ENCODE measurements at regions not wholly inside any gene's neighbourhood (a gene's known extent, or its start where the extent isn't known, plus 50 kb on each side); places are given as distances from the start of the nearest gene placed in this dataset.

DNA sequence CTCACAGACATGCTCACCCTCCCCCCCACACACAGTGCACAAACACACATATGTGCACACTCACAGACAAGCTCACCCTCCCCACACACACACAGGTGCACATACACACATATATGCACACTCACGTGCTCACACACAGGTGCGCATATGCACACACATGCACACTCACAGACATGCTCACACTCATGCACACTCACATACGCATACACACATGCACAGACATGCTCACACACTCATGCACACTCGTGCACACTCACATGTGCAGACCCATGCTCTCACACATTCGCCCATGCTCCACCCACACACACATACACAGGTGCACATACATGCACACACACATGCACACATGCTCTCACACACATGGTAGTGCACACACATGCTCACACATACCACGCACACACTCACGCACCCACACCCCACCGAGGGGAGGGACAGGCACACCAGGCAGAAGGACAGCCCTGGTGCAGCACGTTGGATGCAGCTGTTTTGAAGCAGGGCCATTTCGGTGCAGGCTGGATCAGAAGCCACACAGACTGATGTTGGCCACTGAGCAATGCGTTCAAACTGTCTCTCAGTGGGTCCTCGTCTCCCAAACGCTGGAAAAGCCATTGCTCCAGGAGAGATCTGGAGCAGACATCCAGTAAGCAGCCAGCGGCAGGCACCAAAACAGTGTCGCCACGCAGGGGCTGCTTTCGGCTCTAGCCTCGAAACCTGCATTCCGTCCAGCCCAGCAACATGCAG is 86.2 kb upstream of the ZNF469 start:
- no peak for DNase-seq (ENCODE audit: low read depth in 4 of 4, low spot score in 2 of 4)

DNA sequence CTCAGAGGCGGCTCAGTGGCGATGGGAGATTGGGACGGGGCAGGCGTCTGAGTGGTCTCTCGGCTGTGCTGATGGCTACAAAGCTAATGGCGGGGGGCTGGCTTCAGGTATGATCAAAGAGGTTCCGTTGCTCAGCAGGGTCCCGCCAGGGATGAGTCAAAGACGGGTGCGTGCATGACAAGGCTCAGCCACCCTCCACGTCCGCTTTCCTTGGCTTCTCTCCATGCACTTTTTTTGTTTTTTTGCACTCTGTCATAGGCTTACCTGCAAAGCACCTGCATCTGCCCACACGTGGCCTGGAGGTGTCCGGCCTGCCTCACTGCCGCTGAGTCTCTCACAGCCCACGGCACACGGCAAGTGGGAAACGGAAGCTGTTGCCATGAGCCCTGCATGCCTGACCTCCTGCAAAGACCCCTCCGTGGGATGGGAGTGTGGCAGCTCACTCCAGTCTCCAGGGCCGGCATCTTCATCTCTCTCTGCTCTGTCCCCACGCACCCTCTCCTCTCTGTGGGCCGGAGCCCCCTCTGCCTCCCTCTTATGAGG is 85.5 kb upstream of the ZNF469 start:
- DNase-seq (ENCODE audit: low read depth in 4 of 4, low spot score in 2 of 4): no peak

DNA sequence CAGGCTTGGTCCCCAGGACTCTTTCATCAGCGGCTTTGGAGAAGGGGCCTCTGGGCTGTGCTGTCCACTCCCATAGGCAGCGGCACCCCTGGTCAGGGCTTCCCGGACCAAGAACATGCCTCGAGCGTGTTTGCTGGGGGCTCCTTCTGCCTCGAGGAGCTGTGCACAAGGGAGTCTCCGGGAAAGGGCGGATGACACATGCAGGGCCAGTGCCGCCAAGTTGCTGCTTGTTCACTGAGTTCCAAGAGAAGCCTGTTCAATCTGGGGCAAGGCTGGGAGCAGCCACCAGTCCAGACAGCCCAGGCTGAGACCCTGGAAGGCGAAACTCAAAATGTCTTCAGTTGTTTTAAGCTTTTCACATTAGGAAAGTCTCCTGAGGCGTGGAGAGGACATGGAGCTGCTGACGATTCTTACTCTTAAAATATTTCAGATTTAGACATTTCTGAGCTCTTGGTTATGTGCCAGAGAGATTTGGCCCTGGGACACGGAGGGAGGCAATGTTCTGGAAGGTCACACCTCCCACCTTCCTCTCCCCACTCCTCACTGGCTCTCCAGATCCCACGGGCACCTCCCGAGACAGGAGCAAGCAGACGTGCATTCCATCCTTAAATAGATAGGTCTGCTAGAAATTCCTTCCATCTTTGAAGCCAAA is 84.5 kb upstream of the ZNF469 start:
- no peak for DNase-seq (ENCODE audit: low read depth in 4 of 4, low spot score in 2 of 4)

DNA sequence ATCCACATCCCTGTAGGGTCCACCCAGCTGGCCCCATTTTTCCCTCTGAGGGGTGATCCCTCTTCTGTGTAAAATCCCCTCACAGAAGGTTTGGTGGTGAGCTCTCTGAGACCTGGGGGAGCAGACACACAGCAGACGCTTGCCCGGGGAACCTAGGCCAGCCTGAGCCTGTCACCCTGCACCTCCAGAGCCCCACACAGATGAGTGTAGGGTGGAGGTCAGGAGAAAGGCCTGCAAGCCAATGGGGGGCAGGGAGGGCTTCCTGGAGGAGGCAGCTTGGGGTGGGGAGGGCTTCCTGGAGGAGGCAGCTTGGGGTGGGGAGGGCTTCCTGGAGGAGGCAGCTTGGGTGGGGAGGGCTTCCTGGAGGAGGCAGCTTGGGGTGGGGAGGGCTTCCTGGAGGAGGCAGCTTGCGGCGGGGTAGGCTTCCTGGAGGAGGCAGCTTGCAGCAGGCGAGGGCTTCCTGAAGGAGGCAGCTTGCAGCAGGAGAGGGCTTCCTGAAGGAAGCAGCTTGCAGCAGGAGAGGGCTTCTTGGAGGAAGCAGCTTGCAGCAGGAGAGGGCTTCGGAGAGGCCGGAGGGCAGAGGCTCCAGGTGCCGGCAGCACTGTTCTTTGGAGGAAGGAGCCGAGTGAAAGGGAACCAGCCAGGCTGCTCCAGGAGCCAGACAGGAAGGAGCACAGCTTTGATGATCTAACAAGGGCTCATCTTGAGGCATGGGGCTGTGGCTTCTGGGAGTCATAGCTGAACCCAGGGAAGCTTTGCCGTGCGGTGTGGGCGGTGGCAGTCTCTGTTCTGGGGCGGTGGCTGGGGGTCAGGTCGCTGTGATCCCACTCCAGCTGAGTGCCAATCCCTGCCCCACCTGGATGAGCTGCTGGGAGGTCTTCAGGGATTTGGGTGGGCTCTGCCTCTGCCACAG is 83.7 kb upstream of the ZNF469 start:
- DNase-seq (ENCODE audit: low read depth in 4 of 4, low spot score in 2 of 4): no peak

DNA sequence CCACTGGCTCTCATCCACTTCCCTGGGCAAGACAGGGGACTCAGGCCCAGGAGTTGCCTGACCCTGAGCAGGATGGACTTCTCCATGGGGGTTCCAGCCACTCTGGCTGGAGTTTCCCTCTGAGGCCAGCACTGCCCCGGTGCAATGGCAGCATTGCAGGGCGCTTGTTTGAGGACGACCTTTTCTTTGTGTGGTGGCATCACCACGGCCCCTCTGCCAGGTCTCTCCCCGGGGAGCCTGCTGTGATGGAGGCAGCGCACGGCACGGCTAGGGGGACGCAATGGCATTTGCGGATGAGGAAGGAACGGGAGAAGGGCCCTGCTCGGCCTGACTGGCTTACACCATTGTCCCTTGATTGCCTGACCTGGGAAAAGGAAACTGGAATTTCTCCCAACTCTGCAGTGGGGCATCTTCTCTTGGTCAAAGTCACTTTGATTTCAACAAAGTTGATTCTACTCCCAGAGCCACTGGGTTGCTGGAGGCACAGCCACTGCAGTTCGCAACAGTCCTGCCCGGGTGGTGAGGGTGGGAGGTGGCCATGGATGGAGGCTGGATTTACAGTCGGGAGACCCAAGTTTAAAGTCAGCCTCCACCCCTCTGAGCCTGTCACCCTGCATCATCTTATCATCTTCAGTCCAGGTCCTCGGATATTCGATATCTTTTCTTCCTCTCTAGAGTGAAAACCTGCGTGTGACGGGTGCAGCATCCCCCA is 82.9 kb upstream of the ZNF469 start:
- no peak for DNase-seq (ENCODE audit: low read depth in 4 of 4, low spot score in 2 of 4)

DNA sequence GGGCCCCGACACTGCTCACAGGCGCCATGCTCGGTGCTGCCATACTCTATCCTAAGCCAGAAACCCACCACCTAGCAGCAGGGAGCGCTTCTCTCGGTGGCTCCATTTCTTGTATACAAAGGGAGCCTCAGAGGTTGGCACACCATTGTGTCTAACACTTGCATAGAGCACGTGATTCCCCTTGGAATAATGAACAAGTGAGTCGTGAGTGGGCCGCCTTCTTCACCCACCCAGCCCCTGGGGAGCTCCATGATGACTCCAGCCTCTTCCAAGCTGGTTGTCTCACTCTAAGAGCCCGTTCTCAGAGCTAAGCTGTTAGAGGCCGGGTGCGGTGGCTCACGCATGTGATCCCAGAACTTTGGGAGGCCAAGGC is 82.3 kb upstream of the ZNF469 start:
- DNase-seq (ENCODE audit: low read depth in 4 of 4, low spot score in 2 of 4): no peak

DNA sequence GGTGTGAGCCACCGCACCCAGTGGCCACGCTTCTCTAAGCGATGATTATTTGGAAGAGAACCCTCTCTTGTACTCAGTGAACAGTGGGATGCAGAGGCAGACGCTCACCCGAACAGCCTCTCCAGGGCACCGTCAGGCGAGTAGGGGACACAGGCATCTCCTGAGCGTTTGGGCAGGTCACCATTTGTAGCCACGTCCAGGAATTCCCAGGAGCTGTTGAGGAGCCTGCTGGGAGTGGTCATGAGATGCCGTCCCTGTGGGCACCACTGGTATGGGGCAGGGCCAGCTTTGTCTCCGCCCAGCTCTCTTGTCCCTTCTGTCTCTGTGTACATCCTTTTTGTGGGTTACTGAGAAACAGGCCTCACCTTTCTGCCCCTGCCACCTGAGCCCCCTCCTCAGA is 81.3 kb upstream of the ZNF469 start:
- DNase-seq (ENCODE audit: low read depth in 4 of 4, low spot score in 2 of 4): no peak

DNA sequence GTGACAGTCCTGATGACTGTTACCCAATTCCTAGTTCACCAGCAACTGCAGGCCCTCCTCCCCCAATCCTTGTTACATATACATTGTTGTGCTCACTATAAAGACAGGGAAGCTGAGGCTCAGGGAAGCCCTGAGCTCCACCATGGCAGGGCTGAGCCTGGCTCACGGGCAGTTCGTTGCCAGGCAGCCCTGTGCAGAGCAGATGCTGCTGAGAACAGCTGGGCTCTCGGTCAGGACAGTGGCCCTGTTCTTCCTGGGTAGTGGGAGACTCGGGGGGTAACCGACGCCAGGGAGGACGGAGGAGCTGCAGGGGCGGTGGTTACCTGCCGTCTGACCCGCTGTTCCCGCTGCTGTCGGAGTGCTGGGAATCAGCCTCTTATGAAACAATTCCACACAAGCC is 80.9 kb upstream of the ZNF469 start:
- no peak for DNase-seq (ENCODE audit: low read depth in 4 of 4, low spot score in 2 of 4)

DNA sequence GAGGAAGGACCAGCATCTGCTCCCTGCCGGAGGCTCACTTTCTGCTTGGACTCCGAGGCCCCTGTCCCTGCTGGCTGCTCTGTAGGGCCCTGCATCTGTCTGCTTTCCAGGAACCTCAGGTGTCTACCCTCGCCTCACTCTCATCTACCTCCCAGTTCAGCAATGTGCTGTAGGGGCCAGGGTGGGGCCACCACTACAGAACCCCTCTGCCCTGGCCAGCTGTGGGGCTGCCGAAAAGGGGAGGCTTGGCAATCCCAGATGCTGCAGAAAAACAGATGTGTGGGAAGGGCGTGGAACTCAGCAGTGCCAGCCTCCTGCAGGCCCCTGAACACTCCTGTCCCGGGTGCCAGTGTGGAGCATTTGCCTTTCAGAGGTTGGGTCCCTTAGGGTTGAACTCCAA is 80.1 kb upstream of the ZNF469 start:
- no peak for DNase-seq (ENCODE audit: low read depth in 4 of 4, low spot score in 2 of 4)

DNA sequence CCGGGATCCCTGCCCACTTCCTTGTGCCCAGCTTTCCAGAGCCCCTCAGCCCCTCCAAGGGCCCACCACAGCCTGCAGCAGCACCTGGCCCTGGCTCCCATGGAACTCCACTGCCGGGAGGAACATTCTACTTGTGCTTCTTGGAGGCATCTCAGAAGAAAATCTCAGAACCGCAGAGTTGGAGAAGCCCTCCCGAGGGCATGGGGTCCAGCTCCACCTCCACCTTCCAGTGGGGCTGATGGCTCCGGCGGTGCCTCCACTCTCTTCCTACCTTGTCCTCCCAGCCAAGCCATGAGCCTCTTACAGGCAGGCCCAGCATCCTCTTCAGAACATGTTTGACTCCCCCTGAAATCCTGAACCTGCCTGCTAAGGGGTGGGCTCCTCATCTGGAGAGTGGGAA is 79.4 kb upstream of the ZNF469 start:
- no peak for DNase-seq (ENCODE audit: low read depth in 4 of 4, low spot score in 2 of 4)

DNA sequence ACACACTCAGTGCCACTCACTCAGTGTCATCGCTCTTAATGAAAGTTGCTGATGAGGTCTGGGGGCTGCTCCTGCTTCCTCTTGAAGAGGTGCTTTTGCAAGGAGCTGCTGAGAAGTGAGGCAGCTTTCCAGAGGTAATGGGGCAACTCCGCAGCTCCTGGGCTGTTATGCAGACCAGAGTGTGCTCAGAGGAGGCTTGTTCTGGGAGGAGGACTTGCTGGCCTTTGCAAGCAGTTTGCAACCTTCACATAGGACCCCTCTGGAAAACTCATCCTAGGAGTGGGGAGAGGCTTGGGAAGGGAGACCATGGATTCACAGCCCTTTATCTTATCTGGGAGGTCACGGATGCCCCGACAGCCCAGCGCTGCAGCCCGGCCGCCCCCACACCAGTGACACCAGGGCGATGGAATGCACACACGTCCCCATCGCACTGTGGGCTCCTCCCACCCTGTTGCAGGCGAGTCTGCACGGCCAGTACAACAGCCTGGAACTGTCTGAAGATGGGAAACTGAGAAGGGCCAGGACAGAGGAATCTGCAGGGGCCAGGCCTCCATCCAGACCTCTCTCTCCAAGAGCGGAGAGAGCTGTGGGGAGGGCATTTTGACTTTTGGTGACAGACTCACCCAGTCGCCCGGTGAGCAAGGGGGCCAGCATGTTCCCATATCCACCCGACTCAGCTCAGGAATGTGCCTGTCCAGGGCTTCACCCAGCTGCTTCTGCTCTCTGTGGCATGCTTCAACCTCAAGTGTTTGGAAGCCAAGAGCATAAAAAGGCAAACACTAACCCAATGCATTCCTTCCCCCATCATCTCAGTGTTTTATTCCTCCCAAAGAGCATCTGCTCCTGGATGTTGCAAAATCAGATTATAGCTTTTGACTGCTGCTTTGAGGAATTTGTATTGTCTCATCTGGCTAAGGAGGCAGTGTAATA is 78.6 kb upstream of the ZNF469 start:
- peak in 1 of 4 donors; percentile 26 for DNase-seq (ENCODE audit: low read depth in 4 of 4, low spot score in 2 of 4)

DNA sequence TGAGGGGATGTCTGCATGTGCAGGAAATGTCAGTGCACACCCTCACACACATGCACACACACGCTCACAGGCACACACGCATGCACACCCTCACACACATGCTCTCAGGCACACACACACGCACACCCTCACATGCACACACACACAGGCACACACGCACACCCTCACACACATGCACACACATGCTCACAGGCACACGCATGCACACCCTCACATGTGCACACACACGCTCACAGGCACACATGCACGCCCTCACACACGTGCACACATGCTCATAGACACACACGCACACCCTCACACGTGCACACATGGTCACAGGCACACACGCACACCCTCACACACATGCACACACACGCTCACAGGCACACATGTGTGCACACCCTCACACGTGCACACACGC is 77.6 kb upstream of the ZNF469 start:
- no peak for DNase-seq (ENCODE audit: low read depth in 4 of 4, low spot score in 2 of 4)

DNA sequence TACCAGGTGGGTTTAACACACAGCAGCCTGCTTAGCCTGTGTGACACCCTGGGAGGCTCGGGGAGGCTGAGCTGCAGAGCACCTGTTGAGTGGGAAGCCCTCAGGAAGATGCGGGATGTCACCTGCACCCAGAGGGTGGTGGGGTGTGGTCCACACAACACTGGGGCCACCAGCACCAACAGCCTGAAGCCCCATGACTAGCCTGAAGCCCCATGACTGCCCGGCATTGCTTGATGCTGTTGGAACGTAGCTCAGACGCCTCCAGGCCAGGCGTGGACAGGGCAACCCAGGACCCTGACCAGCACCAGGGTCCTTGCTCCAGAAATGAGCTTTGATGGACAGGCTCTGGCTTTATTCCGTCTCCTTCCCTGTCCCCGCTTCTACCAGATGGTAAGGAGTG is 76.3 kb upstream of the ZNF469 start:
- no peak for DNase-seq (ENCODE audit: low read depth in 4 of 4, low spot score in 2 of 4)

DNA sequence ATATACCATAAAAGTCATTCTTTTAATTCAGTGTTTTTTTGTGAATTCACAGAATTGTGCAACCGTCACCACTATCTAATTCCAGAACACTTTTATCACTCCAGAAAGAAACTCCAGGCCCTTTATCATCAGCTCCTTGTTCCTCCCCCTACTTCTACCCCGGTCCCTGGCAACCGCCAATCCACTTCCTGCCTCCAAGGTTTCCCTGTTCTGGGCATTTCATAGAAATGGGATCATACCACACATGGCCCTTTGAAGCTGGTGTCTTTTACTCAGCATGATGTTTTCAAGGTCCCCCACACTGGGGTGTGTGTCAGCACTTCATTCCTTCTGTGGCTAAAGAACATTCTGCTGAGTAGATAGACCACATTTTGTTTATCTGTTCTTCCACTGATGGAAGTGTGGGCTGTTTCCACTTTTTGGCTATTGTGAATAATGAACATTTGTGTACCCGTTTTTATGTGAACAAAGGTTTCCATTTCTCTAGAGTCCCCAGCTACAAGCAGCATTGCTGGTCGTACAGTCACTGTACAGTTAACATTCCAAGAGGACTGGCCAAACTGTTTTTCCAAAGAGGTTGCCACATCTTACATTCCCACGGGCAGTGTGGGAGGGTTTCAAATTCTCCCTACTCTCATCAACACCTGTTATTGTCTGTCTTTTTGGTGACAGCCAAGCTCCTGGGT is 75.8 kb upstream of the ZNF469 start:
- no peak for DNase-seq (ENCODE audit: low read depth in 4 of 4, low spot score in 2 of 4)

DNA sequence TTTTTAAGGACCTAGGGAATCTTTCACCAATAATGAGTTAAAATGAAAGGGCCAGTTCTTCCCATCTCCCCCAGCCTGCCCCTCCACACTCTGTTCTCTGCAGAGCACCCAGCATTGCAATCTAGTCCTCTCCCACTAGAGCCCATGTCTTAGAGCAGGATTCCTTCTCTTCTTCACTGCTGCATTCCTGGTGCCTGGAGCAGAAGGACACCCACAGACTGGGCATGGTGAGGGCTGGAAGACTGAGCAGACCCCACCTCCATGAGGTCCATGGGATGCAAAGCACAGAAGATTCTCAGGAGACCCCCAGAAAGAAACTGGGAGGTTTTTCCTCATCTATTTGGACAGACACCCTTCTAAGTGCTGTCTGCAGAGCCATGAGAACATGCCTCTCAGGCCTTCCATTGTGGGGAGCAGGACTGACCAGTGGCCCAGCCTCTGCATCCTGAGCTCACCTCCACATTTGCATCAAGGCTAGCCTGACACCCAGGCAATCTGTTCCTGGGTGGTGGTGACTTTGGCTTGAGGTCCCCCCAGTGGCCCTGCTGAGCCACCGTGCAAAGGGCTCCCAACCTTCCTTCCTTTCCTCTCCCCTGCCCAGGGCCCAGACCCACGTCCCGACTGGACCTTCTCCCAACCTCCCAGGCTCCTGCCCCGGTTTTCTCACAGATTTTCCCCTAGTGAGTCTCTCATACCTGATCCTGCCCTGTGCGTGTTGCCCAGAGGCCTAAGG is 74.2 kb upstream of the ZNF469 start:
- DNase-seq (ENCODE audit: low read depth in 4 of 4, low spot score in 2 of 4): no peak

DNA sequence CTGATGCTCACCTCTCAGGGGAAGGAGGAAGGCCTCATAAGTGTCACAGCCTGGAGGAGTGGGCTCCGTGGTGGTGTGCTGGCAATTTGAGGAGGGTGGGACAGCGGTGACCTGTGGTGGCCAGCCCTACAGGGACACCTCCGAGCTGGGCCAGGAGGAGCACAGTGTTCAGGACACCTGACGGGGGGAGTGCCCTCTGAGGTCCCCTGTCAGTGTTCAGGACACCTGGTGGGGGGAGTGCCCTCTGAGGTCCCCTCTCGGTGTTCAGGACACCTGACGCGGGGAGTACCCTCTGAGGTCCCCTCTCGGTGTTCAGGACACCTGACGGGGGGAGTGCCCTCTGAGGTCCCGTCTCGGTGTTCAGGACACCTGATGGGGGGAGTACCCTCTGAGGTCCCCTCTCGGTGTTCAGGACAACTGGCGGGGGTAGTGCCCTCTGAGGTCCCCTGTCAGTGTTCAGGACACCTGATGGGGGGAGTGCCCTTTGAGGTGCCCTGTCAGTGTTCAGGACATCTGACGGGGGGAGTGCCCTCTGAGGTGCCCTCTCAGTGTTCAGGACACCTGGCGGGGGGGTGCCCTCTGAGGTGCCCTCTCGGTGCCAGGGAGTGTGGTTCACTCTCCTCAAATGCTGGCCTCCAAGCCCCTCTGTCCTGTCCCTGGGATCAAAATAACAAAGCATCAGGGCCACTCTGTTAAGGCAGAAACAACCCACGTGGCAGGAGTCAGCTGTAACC is 73.4 kb upstream of the ZNF469 start:
- no peak for DNase-seq (ENCODE audit: low read depth in 4 of 4, low spot score in 2 of 4)

DNA sequence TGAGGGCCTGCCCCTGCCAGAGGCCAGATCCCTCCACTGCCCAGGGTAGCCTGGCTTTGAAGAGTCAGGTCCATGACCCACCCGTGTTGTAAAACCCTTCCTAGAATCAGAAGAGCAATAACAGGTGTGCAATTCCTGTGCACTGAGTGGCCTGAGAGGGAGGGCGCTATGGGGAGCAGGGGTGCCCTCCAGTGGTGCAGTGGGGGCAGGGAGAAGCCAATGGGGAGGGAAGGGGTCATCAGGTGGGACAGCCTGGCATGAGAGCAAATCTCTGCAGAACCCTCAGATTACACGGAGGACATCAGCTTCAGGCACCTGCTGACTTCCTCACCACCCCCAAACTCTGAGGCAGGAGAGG is 72.9 kb upstream of the ZNF469 start:
- no peak for DNase-seq (ENCODE audit: low read depth in 4 of 4, low spot score in 2 of 4)
